Ishikawa (cell line): ENCODE measurements at regions not wholly inside any gene's neighbourhood (a gene's known extent, or its start where the extent isn't known, plus 50 kb on each side); places are given as distances from the start of the nearest gene placed in this dataset.

ENCODE experiments used
- CEBPB ChIP-seq: IDR thresholded peaks from 2 replicates; pipeline ENCODE4 v1.6.1; 2012
- NFIC ChIP-seq: IDR thresholded peaks from 2 replicates; pipeline ENCODE4 v1.6.1; 2012
- TF ChIP-seq, protein P1 (sequence below): IDR thresholded peaks from 2 replicates; pipeline ENCODE4 v1.6.1; 2012
- TF ChIP-seq, protein P2 (sequence below): IDR thresholded peaks from 2 replicates; pipeline ENCODE4 v1.6.1; 2012; ENCODE audit warnings: low read depth, mild to moderate bottlenecking
- TF ChIP-seq, protein P3 (sequence below): IDR thresholded peaks from 2 replicates; pipeline ENCODE4 v1.6.1; 2012

DNA sequence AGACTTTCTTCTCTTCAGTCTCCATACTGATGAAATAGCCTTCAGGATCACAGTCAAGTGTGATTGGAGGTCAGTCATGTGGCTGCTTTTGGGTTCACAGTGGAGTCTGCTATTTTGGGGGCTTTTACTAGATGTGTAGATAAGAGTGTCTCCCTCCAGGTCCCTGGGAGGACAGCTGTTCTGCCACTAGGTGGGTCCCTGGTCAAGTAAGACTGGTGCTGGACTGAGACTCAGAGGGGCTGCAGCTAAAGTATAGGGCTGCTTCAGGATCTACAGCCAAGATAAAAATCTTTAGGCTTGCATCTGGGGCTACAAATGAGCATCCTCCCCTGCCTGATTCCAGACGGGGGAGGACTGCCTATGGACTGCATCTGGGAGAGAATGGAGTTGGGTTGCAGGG is 200.7 kb upstream of the ANKRD50 start:
- TF ChIP-seq, protein P1, sequence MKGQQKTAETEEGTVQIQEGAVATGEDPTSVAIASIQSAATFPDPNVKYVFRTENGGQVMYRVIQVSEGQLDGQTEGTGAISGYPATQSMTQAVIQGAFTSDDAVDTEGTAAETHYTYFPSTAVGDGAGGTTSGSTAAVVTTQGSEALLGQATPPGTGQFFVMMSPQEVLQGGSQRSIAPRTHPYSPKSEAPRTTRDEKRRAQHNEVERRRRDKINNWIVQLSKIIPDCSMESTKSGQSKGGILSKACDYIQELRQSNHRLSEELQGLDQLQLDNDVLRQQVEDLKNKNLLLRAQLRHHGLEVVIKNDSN = no peak
- TF ChIP-seq NFIC = no peak
- no peak for TF ChIP-seq CEBPB
- TF ChIP-seq, protein P2, sequence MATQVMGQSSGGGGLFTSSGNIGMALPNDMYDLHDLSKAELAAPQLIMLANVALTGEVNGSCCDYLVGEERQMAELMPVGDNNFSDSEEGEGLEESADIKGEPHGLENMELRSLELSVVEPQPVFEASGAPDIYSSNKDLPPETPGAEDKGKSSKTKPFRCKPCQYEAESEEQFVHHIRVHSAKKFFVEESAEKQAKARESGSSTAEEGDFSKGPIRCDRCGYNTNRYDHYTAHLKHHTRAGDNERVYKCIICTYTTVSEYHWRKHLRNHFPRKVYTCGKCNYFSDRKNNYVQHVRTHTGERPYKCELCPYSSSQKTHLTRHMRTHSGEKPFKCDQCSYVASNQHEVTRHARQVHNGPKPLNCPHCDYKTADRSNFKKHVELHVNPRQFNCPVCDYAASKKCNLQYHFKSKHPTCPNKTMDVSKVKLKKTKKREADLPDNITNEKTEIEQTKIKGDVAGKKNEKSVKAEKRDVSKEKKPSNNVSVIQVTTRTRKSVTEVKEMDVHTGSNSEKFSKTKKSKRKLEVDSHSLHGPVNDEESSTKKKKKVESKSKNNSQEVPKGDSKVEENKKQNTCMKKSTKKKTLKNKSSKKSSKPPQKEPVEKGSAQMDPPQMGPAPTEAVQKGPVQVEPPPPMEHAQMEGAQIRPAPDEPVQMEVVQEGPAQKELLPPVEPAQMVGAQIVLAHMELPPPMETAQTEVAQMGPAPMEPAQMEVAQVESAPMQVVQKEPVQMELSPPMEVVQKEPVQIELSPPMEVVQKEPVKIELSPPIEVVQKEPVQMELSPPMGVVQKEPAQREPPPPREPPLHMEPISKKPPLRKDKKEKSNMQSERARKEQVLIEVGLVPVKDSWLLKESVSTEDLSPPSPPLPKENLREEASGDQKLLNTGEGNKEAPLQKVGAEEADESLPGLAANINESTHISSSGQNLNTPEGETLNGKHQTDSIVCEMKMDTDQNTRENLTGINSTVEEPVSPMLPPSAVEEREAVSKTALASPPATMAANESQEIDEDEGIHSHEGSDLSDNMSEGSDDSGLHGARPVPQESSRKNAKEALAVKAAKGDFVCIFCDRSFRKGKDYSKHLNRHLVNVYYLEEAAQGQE = no peak
- TF ChIP-seq, protein P3, sequence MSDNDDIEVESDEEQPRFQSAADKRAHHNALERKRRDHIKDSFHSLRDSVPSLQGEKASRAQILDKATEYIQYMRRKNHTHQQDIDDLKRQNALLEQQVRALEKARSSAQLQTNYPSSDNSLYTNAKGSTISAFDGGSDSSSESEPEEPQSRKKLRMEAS = no peak
